PC-9 (cell line): ENCODE measurements at regions not wholly inside any gene's neighbourhood (a gene's known extent, or its start where the extent isn't known, plus 50 kb on each side); places are given as distances from the start of the nearest gene placed in this dataset.

Experiments
- BruUV-seq: library from RNA; stranded (reverse); fragments of 400-500 nt; replicated peaks from 2 replicates; lab custom pipeline; 2021; lab: Mats Ljungman, UMichigan
- CTCF ChIA-PET: fragments of 300-600 bp; sonication (Branson Sonifier 250); formaldehyde crosslinking; loops from one replicate; lab custom pipeline; 2022; ENCODE audit warnings: antibody characterized with exemption; lab: Charles Lee
- POLR2A ChIA-PET: fragments of 300-600 bp; sonication (Branson Sonifier 250); formaldehyde crosslinking; loops from one replicate; lab custom pipeline; 2022; ENCODE audit warnings: antibody characterized with exemption; ENCODE audit not compliant: unreplicated experiment; lab: Charles Lee
- DNase-seq, 2 experiments: peaks; one replicate each; pipeline versions ENCODE4 v3.0.0 to v3.0.0-alpha.2; 2015 to 2022; ENCODE audit warnings: mixed read lengths in 1 of 2
- H2AFZ ChIP-seq: fragments of 200-600 bp; sonication (generic); 2 replicates; pipeline ENCODE4 v1.8.1; 2017; ENCODE audit warnings: antibody characterized with exemption
- H3F3A ChIP-seq: fragments of 200-600 bp; sonication (generic); 2 replicates; pipeline ENCODE4 v1.8.1; 2017; ENCODE audit warnings: antibody characterized with exemption, mild to moderate bottlenecking, low read depth; ENCODE audit not compliant: insufficient read depth
- H3K27ac ChIP-seq: fragments of 200-600 bp; sonication (generic); 2 replicates; pipeline ENCODE4 v1.6.1; 2016; ENCODE audit warnings: mixed run types
- H3K27me3 ChIP-seq: fragments of 200-600 bp; sonication (generic); 2 replicates; pipeline ENCODE4 v1.6.1; 2016; ENCODE audit warnings: low read depth, mixed run types; ENCODE audit not compliant: insufficient read depth
- H3K36me3 ChIP-seq: fragments of 200-600 bp; sonication (generic); 2 replicates; pipeline ENCODE4 v1.6.1; 2016; ENCODE audit warnings: low read depth, mixed run types
- H3K4me1 ChIP-seq: fragments of 200-600 bp; sonication (generic); replicated peaks from 2 replicates; pipeline ENCODE4 v1.6.1; 2016; ENCODE audit warnings: mixed run types; ENCODE audit not compliant: insufficient read depth
- H3K4me2 ChIP-seq: fragments of 200-600 bp; sonication (generic); 2 replicates; pipeline ENCODE4 v1.6.1; 2017; ENCODE audit warnings: mixed run types
- H3K4me3 ChIP-seq: fragments of 200-600 bp; sonication (generic); 2 replicates; pipeline ENCODE4 v1.6.1; 2016; ENCODE audit warnings: mixed run types
- H3K79me2 ChIP-seq: fragments of 200-600 bp; sonication (generic); 2 replicates; pipeline ENCODE4 v1.6.1; 2017; ENCODE audit warnings: low read depth, mixed run types
- H3K9me2 ChIP-seq: fragments of 200-600 bp; sonication (generic); 2 replicates; pipeline ENCODE4 v1.8.1; 2017; ENCODE audit warnings: mild to moderate bottlenecking; ENCODE audit not compliant: insufficient read depth
- H3K9me3 ChIP-seq: fragments of 200-600 bp; sonication (generic); 2 replicates; pipeline ENCODE4 v1.8.1; 2016; ENCODE audit warnings: low read depth; ENCODE audit not compliant: insufficient read depth
- H4K20me1 ChIP-seq: fragments of 200-600 bp; sonication (generic); 2 replicates; pipeline ENCODE4 v1.8.1; 2017; ENCODE audit not compliant: insufficient read depth
- CTCF ChIP-seq: fragments of 200-600 bp; sonication (generic); conservative IDR thresholded peaks from 2 replicates; pipeline ENCODE4 v1.6.1; 2017; ENCODE audit warnings: mixed run types, antibody characterized with exemption, mild to moderate bottlenecking, moderate library complexity
- EZH2 ChIP-seq: fragments of 200-600 bp; sonication (generic); IDR thresholded peaks from 2 replicates; pipeline ENCODE4 v1.8.0; 2017; ENCODE audit warnings: antibody characterized with exemption, low read depth
- intact Hi-C: fragments of 100-400 bp; cut with micrococcal nuclease; formaldehyde crosslinking; loops from one replicate; pipeline ENCODE4 v1.10.0; 2022; ENCODE audit not compliant: unreplicated experiment

- CTCF ChIA-PET = no interaction called here
- TF ChIP-seq EZH2 (no peak), CTCF (no peak)
- Histone ChIP-seq H3K27me3 (no peaks in the 10 kb centered on the region), H3K9me2 (no peaks in the 10 kb centered on the region), H3K4me2 (no peak overlapping the region), H3K36me3 (no peaks in the 10 kb centered on the region), H3K79me2 (no peaks in the 10 kb centered on the region), H3K4me3 (no peak overlapping the region), H3F3A (no peaks in the 10 kb centered on the region), H3K9me3 (no peaks in the 10 kb centered on the region), H4K20me1 (no peaks in the 10 kb centered on the region), H2AFZ (no peak overlapping the region), H3K27ac (no peak overlapping the region), H3K4me1 (no peaks in the 10 kb centered on the region)
- BruUV-seq = no TSS peak
- intact Hi-C loops = loop anchor here (5.0 kb wide), 2 partner anchors 80 to 200 kb away; no protein-coding TSS in a partner anchor
- POLR2A ChIA-PET = no interaction called here
- DNase-seq = peak in 1 of 2 experiments; percentile 45
Measured at GRCh38 chr13:83752141-83752540, 130.1 kb downstream of the SLITRK1 start.

DNA sequence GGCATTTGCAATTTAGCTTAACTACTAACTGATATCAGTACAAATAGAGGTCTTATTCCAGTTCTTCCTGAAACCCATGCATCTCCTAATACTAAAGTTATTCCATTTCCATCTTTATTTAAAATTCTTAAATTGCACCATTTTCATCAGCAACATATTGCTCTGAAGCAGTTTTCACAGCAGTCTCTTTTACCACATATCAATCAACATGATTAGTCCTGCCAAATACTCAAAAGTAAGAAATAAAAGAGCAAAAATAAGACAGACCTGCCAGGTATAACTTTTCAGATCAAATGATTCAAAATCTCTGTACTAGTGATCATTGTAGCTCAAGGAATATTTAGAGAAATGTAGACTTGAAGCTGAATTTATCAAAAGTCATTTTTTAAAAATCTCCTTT is 141.7 kb downstream of the SLITRK1 start:
- Histone ChIP-seq H3K79me2 (no peaks in the 10 kb centered on the region), H3K9me2 (no peaks in the 10 kb centered on the region), H4K20me1 (no peaks in the 10 kb centered on the region), H3K27me3 (no peaks in the 10 kb centered on the region), H3K4me1 (no peaks in the 10 kb centered on the region), H3F3A (no peaks in the 10 kb centered on the region), H2AFZ (no peak overlapping the region), H3K27ac (no peak overlapping the region), H3K4me2 (no peak overlapping the region), H3K4me3 (no peak overlapping the region), H3K36me3 (no peaks in the 10 kb centered on the region), H3K9me3 (no peaks in the 10 kb centered on the region)
- ChIA-PET CTCF (no interaction called here), POLR2A (interaction anchor here (0.7 kb wide), 1 partner anchor 709 kb away, joined by 4 read pairs; no protein-coding TSS in a partner anchor)
- intact Hi-C loops = no loop called here
- no peak for DNase-seq
- TF ChIP-seq CTCF (no peak), EZH2 (no peak)
- no TSS peak for BruUV-seq

- H4K20me1 ChIP-seq = no peaks in the 10 kb centered on the region
- H3K4me1 ChIP-seq = no peaks in the 10 kb centered on the region
- no peaks in the 10 kb centered on the region for H3K9me2 ChIP-seq
- no peak for DNase-seq
- no peaks in the 10 kb centered on the region for H3K36me3 ChIP-seq
- no peak overlapping the region for H3K27ac ChIP-seq
- ChIA-PET CTCF (no interaction called here), POLR2A (no interaction called here)
- no peak overlapping the region for H3K4me2 ChIP-seq
- H3K79me2 ChIP-seq = no peaks in the 10 kb centered on the region
- no peak overlapping the region for H3K4me3 ChIP-seq
- no peak overlapping the region for H2AFZ ChIP-seq
- TF ChIP-seq EZH2 = no peak
- TF ChIP-seq CTCF = no peak
- H3K9me3 ChIP-seq = no peaks in the 10 kb centered on the region
- no TSS peak for BruUV-seq
- H3K27me3 ChIP-seq = no peaks in the 10 kb centered on the region
- H3F3A ChIP-seq = no peaks in the 10 kb centered on the region
- intact Hi-C loops = no loop called here
Measured at GRCh38 chr13:83738407-83738806, 143.9 kb downstream of the SLITRK1 start.
